ENCODE measurements at regions not wholly inside any gene's neighbourhood (a gene's known extent, or its start where the extent isn't known, plus 50 kb on each side); places are given as distances from the start of the nearest gene placed in this dataset.
"Not testable (repeated sequence)": the region's sequence is repeated elsewhere in the genome, so short reads cannot be mapped to it uniquely, and the experiment has no call there.

DNA sequence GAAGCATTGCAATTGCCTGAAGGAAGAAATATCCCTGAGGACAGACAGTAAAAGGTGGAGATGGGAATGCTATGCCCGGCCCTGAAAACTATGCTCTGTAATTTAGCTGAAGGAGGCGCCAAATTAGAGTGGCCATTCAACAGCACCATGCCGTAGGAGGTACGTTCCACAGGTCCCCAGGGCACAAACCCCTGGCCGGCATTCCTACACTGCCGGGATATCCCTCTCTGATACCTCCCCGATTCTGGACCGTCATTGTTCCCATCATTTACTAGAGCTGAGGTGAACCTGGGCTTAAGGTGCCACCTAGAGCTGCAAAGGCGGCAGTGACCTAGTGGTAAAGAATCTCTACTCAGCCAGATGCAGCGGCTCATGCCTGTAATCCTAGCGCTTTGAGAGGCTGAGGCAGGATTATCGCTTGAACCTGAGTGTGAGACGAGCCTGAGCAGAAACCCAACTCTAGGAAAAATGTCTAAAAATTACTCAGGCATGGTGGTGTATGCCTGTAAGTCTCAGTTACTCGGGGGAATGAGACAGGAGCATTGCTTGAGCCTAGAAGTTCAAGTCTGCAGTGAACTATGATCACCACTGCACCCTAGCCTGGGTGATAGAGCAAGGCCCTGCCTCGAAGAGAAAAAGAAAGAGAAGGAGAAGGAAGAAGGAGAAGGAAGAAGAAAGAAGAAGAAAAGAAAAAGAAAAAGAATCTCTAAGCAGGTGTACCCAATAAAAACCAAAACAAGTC lies 53.0 kb upstream of the TNKS2 start:
- Histone ChIP-seq H3K4me1 (no peaks in the 10 kb centered on the region), H3K27me3 (no peaks in the 10 kb centered on the region), H3K27ac (no peak overlapping the region), H3K4me3 (no peak overlapping the region), H3K9me3 (no peaks in the 10 kb centered on the region), H3K36me3 (no peaks in the 10 kb centered on the region)
- DNase-seq: no peak
- no peak for TF ChIP-seq POLR2A (IDR thresholded peaks at IDR 0.05)
- TF ChIP-seq, protein P1, sequence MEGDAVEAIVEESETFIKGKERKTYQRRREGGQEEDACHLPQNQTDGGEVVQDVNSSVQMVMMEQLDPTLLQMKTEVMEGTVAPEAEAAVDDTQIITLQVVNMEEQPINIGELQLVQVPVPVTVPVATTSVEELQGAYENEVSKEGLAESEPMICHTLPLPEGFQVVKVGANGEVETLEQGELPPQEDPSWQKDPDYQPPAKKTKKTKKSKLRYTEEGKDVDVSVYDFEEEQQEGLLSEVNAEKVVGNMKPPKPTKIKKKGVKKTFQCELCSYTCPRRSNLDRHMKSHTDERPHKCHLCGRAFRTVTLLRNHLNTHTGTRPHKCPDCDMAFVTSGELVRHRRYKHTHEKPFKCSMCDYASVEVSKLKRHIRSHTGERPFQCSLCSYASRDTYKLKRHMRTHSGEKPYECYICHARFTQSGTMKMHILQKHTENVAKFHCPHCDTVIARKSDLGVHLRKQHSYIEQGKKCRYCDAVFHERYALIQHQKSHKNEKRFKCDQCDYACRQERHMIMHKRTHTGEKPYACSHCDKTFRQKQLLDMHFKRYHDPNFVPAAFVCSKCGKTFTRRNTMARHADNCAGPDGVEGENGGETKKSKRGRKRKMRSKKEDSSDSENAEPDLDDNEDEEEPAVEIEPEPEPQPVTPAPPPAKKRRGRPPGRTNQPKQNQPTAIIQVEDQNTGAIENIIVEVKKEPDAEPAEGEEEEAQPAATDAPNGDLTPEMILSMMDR (IDR thresholded peaks at IDR 0.05): peak in 2 of 6 experiments; percentile 11 to 24

DNA sequence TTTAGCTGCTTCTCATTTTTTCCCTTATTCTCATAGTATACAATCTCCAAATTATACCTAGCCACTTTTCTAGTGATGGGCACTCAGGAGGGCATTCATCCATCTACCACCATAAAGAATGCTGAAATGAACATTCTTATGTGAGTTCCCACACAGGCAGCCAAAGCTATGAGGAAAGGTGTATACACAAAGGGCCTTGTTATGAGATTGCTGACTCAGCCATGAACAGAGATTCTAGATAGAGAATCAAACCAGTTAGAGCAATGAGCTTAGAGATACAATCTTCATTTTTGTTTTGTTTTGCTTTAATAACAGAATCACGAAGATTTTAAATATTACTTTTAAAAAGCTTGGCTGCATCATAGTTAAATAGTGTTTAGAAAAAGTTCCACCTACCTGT lies 54.8 kb upstream of the TNKS2 start:
- TF ChIP-seq, protein P1 (IDR thresholded peaks at IDR 0.05): no peak
- TF ChIP-seq POLR2A (IDR thresholded peaks at IDR 0.05): no peak
- H3K36me3 ChIP-seq: no peaks in the 10 kb centered on the region
- H3K27me3 ChIP-seq: no peaks in the 10 kb centered on the region
- no peaks in the 10 kb centered on the region for H3K9me3 ChIP-seq
- no peak overlapping the region for H3K4me3 ChIP-seq
- DNase-seq: no peak
- no peaks in the 10 kb centered on the region for H3K4me1 ChIP-seq
- H3K27ac ChIP-seq: no peak overlapping the region

DNA sequence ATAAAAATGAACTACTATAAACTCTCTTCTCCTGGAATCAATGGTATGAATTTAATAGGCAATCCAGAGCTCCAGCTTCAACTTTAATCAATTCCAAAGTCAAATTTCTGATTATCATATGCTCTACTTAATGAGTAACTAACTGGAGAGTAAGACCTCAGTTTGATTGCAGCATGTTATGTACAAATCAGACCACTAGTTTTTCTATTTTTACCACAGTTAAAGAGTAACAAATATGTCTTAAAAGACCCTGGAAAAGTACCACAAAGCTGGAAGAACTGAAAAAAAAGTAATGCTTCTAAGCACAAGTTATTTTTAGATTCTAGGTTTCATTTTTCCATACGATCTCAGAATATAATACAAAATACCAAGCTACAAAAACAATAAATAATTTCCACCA lies 56.0 kb upstream of the TNKS2 start:
- no peaks in the 10 kb centered on the region for H3K36me3 ChIP-seq
- no peaks in the 10 kb centered on the region for H3K27me3 ChIP-seq
- no peak overlapping the region for H3K27ac ChIP-seq
- no peak for DNase-seq
- no peaks in the 10 kb centered on the region for H3K4me1 ChIP-seq
- no peaks in the 10 kb centered on the region for H3K9me3 ChIP-seq
- no peak overlapping the region for H3K4me3 ChIP-seq
- no peak for TF ChIP-seq POLR2A (IDR thresholded peaks at IDR 0.05)
- TF ChIP-seq, protein P1 (IDR thresholded peaks at IDR 0.05): no peak

DNA sequence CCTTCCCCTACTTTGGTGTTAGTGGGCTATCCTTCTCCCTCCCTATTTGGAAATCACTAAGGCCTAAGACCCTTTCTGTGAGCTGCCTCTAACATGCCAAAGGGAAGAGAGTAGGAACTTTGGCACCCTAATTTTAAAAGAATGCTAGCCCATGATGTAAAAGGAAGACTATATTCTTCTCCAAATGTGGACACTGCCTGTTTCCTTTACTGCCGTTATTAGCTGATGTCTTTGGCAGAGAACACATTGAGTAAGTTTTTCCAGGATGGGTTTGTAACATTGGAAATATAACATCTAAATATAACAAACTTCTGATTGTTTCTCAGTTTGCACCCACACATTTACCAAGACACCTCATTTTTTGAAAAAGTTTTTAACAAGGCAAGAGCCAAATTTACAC lies 56.9 kb upstream of the TNKS2 start:
- Histone ChIP-seq H3K27me3 (no peaks in the 10 kb centered on the region), H3K27ac (no peak overlapping the region), H3K4me1 (no peaks in the 10 kb centered on the region), H3K4me3 (no peak overlapping the region), H3K36me3 (no peaks in the 10 kb centered on the region), H3K9me3 (no peaks in the 10 kb centered on the region)
- TF ChIP-seq, protein P1 (IDR thresholded peaks at IDR 0.05): no peak
- no peak for TF ChIP-seq POLR2A (IDR thresholded peaks at IDR 0.05)
- no peak for DNase-seq

DNA sequence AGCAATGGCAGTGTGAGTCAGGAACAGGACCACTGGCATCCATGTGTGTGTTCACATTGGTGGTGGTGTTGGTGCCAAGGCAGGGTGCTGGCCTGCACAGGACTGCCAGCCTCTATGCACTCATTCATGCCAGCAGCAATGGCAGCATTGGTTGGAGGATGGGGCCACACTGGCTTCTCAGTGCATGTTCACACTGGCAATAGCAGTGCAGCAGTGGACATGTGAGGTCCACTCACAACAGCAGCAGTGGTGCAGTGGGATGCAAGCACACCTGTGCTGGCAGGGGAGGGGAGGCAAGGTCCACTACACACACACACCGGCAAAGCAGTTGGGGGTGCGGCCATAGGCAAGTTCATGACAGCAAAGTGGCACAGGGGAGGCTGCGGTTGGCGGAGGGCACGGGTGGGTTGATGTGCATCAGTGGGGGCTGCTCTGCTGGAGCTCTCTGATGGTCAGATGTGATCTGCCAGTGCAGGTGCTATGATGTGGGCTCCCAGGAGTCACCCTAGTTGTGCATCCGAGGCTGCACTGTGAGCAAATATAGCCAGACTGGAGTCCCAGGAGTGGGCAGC lies 57.8 kb upstream of the TNKS2 start:
- no peak for TF ChIP-seq POLR2A (IDR thresholded peaks at IDR 0.05)
- TF ChIP-seq, protein P1 (IDR thresholded peaks at IDR 0.05): no peak
- Histone ChIP-seq H3K4me1 (no peaks in the 10 kb centered on the region), H3K4me3 (no peak overlapping the region), H3K36me3 (no peaks in the 10 kb centered on the region), H3K9me3 (no peaks in the 10 kb centered on the region), H3K27me3 (no peaks in the 10 kb centered on the region), H3K27ac (no peak overlapping the region)
- no peak for DNase-seq

DNA sequence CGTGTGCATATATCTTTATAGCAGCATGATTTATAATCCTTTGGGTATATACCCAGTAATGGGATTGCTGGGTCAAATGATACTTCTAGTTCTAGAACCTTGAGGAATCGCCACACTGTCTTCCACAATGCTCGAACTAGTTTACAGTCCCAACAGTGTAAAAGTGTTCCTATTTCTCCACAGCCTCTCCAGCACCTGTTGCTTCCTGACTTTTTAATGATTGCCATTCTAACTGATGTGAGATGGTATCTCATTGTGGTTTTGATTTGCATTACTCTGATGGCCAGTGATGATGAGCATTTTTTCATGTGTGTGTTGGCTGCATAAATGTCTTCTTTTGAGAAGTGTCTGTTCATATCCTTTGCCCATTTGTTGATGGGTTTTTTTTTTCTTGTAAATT lies 66.0 kb upstream of the TNKS2 start:
- H3K27ac ChIP-seq, H3K36me3 ChIP-seq, DNase-seq, H3K4me1 ChIP-seq, H3K27me3 ChIP-seq, H3K9me3 ChIP-seq, H3K4me3 ChIP-seq: not testable (repeated sequence)

DNA sequence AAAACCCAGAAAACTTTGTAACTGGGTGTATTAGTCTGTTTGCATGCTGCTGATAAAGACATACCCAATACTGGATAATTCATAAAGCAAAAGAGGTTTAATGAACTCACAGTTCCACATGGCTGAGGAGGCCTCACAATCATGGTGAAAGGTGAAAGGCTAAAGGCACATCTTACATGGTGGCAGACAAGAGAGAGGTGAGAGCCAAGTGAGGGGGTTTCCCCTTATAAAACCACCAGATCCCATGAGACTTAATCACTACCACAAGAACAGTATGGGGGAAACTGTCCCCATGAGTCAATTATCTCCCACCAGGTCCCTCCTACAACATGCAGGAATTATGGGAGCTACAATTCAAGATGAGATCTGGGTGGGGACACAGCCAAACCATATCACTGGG lies 68.9 kb upstream of the TNKS2 start:
- H3K27me3 ChIP-seq, H3K4me3 ChIP-seq, H3K9me3 ChIP-seq, H3K27ac ChIP-seq, H3K4me1 ChIP-seq, DNase-seq, H3K36me3 ChIP-seq: not testable (repeated sequence)

Measured in Peyer's patch (tissue), 4 donors.